ENCODE measurements at regions not wholly inside any gene's neighbourhood (a gene's known extent, or its start where the extent isn't known, plus 50 kb on each side); places are given as distances from the start of the nearest gene placed in this dataset.

DNA sequence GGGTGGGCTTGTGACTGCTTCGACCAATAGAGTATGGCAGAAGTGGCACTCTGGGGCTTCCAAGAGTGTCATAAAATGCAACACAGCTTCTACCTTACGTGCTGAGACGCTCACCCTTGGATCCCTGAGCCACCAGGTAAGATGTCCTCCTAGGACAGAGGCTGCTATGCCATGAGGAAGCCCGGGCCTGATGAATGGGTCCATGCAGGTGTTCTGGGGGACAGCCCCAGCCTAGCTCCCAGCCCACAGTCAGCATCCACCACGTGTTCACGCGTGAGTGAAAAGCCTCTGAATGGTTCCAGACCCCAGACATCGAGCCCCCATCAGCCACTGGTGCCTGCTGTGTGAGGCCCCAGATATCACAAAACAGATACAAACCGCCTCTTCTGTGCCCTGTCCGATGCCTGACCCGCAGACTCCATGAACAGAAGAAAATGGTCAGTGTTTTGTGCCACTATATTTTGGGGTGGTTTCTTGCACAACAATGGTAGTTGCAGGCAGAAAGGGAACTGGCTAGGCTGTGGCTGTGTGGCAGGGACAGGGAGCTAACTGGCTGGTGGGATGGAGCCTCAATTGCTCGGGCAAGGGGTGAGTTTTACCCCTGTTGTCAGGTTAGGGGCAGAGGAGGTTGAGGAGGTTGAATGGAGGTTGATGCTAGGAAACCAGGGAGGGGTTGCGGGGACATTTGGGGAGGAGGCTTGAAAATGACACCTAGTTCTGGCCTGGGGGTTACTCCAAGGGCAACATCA, 92.2 kb downstream of the LINGO1 start:
- no peak for DNase-seq

- no peak for DNase-seq
Measured at GRCh38 chr15:77538793-77539497, 93.8 kb downstream of the LINGO1 start.

- no peak for DNase-seq
Measured at GRCh38 chr15:77538027-77538451, 94.7 kb downstream of the LINGO1 start.

DNA sequence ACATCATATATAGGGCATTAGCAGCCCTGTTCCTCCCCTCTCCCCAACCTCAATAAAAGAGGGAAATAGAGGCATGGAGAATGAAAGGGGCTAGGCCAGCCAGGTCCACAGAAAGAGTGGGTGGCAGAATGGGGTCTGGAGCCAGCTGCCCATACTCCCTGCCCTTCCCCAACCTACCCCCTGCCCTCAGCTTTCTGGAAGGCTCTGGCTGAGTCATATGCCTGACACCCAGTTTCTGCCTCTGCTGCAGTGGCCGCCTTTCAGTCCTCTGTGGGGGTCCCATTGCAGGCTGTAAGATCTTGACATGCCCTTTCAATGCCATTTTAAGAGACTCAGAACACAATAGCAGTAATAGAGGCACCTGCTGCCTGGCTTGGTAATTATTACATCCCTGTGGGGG, 95.7 kb downstream of the LINGO1 start:
- no peak for DNase-seq

- DNase-seq: no peak
Measured at GRCh38 chr15:77535845-77536244, 96.9 kb downstream of the LINGO1 start.

All from SHP77 (cell line).